Endothelial cell (in vitro differentiated cells): ENCODE measurements at regions not wholly inside any gene's neighbourhood (a gene's known extent, or its start where the extent isn't known, plus 50 kb on each side); places are given as distances from the start of the nearest gene placed in this dataset.

Experiments
- DNase-seq: peaks from one replicate; pipeline ENCODE4 v3.0.0; 2021; ENCODE audit warnings: low spot score
- H3K27ac Mint-ChIP-seq: one replicate; pipeline ENCODE4 v1.8.0; 2021; ENCODE audit warnings: mixed read lengths, inconsistent platforms; ENCODE audit not compliant: unreplicated experiment
- H3K27me3 Mint-ChIP-seq: one replicate; pipeline ENCODE4 v1.8.0; 2021; ENCODE audit warnings: mild to moderate bottlenecking, moderate library complexity, mixed read lengths, inconsistent platforms; ENCODE audit not compliant: unreplicated experiment
- H3K36me3 Mint-ChIP-seq: one replicate; pipeline ENCODE4 v1.8.0; 2021; ENCODE audit warnings: mild to moderate bottlenecking, low read depth, mixed read lengths, inconsistent platforms; ENCODE audit not compliant: unreplicated experiment
- H3K4me1 Mint-ChIP-seq: one replicate; pipeline ENCODE4 v1.8.0; 2021; ENCODE audit warnings: mild to moderate bottlenecking, mixed read lengths, inconsistent platforms; ENCODE audit not compliant: unreplicated experiment
- H3K4me3 Mint-ChIP-seq: one replicate; pipeline ENCODE4 v1.8.0; 2021; ENCODE audit warnings: mild to moderate bottlenecking, mixed read lengths, inconsistent platforms; ENCODE audit not compliant: unreplicated experiment
- H3K9me3 Mint-ChIP-seq: one replicate; pipeline ENCODE4 v1.8.0; 2021; ENCODE audit warnings: mixed read lengths, inconsistent platforms; ENCODE audit not compliant: unreplicated experiment
- CTCF ChIP-seq: fragments of 200-600 bp; sonication (generic); IDR thresholded peaks from one replicate; pipeline ENCODE4 v1.5.0; 2021; ENCODE audit warnings: antibody characterized with exemption; ENCODE audit not compliant: unreplicated experiment

GRCh38 chr9:26371236-26371635, 521.4 kb downstream of the CAAP1 start:
- H3K27ac Mint-ChIP-seq: no peak overlapping the region
- no peak overlapping the region for H3K4me3 Mint-ChIP-seq
- DNase-seq: no peak
- peaks cover 1% of the 10 kb centered on the region for H3K27me3 Mint-ChIP-seq
- no peaks in the 10 kb centered on the region for H3K9me3 Mint-ChIP-seq
- no peak for TF ChIP-seq CTCF
- H3K36me3 Mint-ChIP-seq: no peaks in the 10 kb centered on the region
- H3K4me1 Mint-ChIP-seq: no peaks in the 10 kb centered on the region

GRCh38 chr9:26369093-26369492, 523.5 kb downstream of the CAAP1 start:
- H3K4me1 Mint-ChIP-seq: no peaks in the 10 kb centered on the region
- DNase-seq: no peak
- peaks cover 1% of the 10 kb centered on the region for H3K27me3 Mint-ChIP-seq
- H3K9me3 Mint-ChIP-seq: no peaks in the 10 kb centered on the region
- no peak overlapping the region for H3K4me3 Mint-ChIP-seq
- no peak for TF ChIP-seq CTCF
- no peaks in the 10 kb centered on the region for H3K36me3 Mint-ChIP-seq
- no peak overlapping the region for H3K27ac Mint-ChIP-seq

- TF ChIP-seq CTCF: no peak
- Mint-ChIP-seq H3K27me3 (peaks cover 1% of the 10 kb centered on the region), H3K27ac (no peak overlapping the region), H3K36me3 (no peaks in the 10 kb centered on the region), H3K4me1 (no peaks in the 10 kb centered on the region), H3K4me3 (no peak overlapping the region), H3K9me3 (no peaks in the 10 kb centered on the region)
- no peak for DNase-seq
Measured at GRCh38 chr9:26368241-26368640, 524.4 kb downstream of the CAAP1 start.

GRCh38 chr9:26361010-26361409, 531.6 kb downstream of the CAAP1 start:
- H3K36me3 Mint-ChIP-seq: no peaks in the 10 kb centered on the region
- no peaks in the 10 kb centered on the region for H3K9me3 Mint-ChIP-seq
- no peak for DNase-seq
- no peaks in the 10 kb centered on the region for H3K27me3 Mint-ChIP-seq
- no peaks in the 10 kb centered on the region for H3K4me1 Mint-ChIP-seq
- no peak overlapping the region for H3K4me3 Mint-ChIP-seq
- H3K27ac Mint-ChIP-seq: no peak overlapping the region
- no peak for TF ChIP-seq CTCF

GRCh38 chr9:26358836-26359235, 533.8 kb downstream of the CAAP1 start:
- Mint-ChIP-seq H3K4me3 (no peak overlapping the region), H3K9me3 (no peaks in the 10 kb centered on the region), H3K27ac (no peak overlapping the region), H3K4me1 (no peaks in the 10 kb centered on the region), H3K27me3 (no peaks in the 10 kb centered on the region), H3K36me3 (no peaks in the 10 kb centered on the region)
- TF ChIP-seq CTCF: no peak
- DNase-seq: no peak
